ENCODE measurements at regions not wholly inside any gene's neighbourhood (a gene's known extent, or its start where the extent isn't known, plus 50 kb on each side); places are given as distances from the start of the nearest gene placed in this dataset.

DNA sequence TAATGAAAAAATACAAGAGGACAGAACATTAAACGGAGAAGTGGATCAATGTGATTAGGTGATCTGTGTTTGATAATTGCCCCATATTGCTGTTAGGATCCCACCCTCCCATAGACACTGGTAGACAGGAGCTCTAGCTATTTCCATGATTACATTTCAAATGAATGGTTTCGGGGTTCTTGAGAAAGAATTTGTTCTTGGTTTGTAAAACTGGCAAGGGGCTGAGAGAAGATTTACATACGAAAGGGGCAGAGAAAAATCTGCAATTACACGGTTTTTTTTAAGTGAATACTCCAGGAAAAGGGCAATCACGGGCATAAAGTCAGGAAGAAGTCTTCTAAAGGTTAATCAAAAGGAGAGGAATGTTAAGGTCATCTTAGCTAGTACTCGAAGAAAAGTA is 2125.7 kb upstream of the PCDH20 start:
- ChIA-PET CTCF (no interaction called here), POLR2A (interaction anchor here (0.6 kb wide), 1 partner anchor 401 kb away, joined by 3 read pairs; no protein-coding TSS in a partner anchor)
- Histone ChIP-seq H3K9me3 (ENCODE audit: control insufficient read depth, insufficient read depth, low read length) (no peaks in the 10 kb centered on the region), H3K27ac (ENCODE audit: low read depth, low read length) (no peak overlapping the region), H3K4me3 (ENCODE audit: low read depth, low read length) (no peak overlapping the region), H3K27me3 (ENCODE audit: control insufficient read depth, insufficient read depth, low read length) (no peaks in the 10 kb centered on the region)
- DNase-seq (ENCODE audit: low read depth, low spot score), result no peak
- no peak for TF ChIP-seq CTCF (IDR thresholded peaks at IDR 0.05; ENCODE audit: low read depth, low read length)

DNA sequence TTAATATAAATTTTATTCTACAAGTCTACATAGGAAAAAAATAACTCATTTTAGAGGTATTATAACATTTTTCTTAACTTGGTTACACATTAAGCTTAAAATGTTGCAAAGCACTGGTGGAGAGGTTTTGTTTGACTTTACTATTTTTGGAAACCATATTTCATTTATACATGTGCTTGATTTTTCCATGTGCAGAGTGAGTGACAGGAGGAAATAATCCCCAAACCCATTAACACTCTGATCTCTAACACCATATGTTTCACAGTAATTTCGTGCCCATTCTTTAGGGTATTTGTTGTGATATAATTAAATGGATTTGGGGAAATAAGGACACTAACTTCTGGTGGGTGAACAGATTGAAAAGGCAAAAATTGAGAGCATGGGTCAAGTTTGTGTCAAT is 2124.4 kb upstream of the PCDH20 start:
- Histone ChIP-seq H3K27ac (ENCODE audit: low read depth, low read length) (no peak overlapping the region), H3K9me3 (ENCODE audit: control insufficient read depth, insufficient read depth, low read length) (no peaks in the 10 kb centered on the region), H3K4me3 (ENCODE audit: low read depth, low read length) (no peak overlapping the region), H3K27me3 (ENCODE audit: control insufficient read depth, insufficient read depth, low read length) (no peaks in the 10 kb centered on the region)
- ChIA-PET CTCF (no interaction called here), POLR2A (no interaction called here)
- no peak for DNase-seq (ENCODE audit: low read depth, low spot score)
- no peak for TF ChIP-seq CTCF (IDR thresholded peaks at IDR 0.05; ENCODE audit: low read depth, low read length)

DNA sequence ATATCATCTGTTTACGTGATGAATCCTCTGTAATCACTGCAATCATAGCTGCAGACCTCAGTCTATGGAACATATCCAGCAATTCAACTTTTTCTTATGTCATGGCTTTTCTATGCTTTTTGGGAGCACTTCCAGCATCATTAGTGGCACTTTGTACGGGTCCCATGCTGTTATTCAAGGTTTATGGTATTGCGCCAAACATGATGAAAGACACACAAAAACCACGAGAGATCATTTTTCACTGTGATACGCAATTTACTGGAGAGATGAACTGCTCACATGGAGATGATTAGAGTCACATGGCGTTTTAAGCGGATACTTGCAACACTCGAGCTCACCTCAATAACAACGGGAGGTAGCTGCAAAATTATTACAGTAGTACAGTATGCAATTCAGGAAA is 2101.7 kb upstream of the PCDH20 start:
- peak; percentile 34 for DNase-seq (ENCODE audit: low read depth, low spot score)
- no peaks in the 10 kb centered on the region for H3K9me3 ChIP-seq (ENCODE audit: control insufficient read depth, insufficient read depth, low read length)
- no peak for TF ChIP-seq CTCF (IDR thresholded peaks at IDR 0.05; ENCODE audit: low read depth, low read length)
- POLR2A ChIA-PET, result no interaction called here
- CTCF ChIA-PET, result no interaction called here
- no peaks in the 10 kb centered on the region for H3K27me3 ChIP-seq (ENCODE audit: control insufficient read depth, insufficient read depth, low read length)
- no peak overlapping the region for H3K4me3 ChIP-seq (ENCODE audit: low read depth, low read length)
- no peak overlapping the region for H3K27ac ChIP-seq (ENCODE audit: low read depth, low read length)

- Histone ChIP-seq H3K27ac (ENCODE audit: low read depth, low read length) (no peak overlapping the region), H3K27me3 (ENCODE audit: control insufficient read depth, insufficient read depth, low read length) (no peaks in the 10 kb centered on the region), H3K4me3 (ENCODE audit: low read depth, low read length) (no peak overlapping the region), H3K9me3 (ENCODE audit: control insufficient read depth, insufficient read depth, low read length) (no peaks in the 10 kb centered on the region; the same call in 1 of the 2 replicates)
- no peak for TF ChIP-seq CTCF (IDR thresholded peaks at IDR 0.05; ENCODE audit: low read depth, low read length)
- CTCF ChIA-PET, result no interaction called here
- no peak for DNase-seq (ENCODE audit: low read depth, low spot score)
- POLR2A ChIA-PET, result no interaction called here
These were observed 2100.5 kb upstream of the PCDH20 start for GRCh38 chr13:63516124-63516523.

DNA sequence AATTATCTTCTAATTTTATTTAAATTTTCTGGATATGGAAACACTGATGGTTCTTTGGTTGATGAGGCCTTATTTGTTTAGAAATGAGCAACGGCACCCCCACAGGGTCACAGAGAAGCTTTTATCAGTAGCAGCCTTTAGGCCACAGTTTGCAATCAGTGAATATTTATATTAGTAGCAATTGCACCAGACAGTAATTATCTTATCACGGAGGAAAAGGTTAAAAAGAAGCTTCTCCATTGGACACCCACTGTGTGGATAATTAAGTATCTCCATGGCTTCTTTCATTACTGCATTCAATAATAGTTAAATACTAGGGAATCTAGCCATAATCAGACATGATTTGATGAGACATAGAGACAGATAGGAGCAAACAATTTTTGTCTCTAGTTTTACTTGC is 2099.2 kb upstream of the PCDH20 start:
- POLR2A ChIA-PET, result no interaction called here
- Histone ChIP-seq H3K9me3 (ENCODE audit: control insufficient read depth, insufficient read depth, low read length) (no peaks in the 10 kb centered on the region; the same call in 1 of the 2 replicates), H3K27ac (ENCODE audit: low read depth, low read length) (no peak overlapping the region), H3K4me3 (ENCODE audit: low read depth, low read length) (no peak overlapping the region), H3K27me3 (ENCODE audit: control insufficient read depth, insufficient read depth, low read length) (no peaks in the 10 kb centered on the region)
- CTCF ChIA-PET, result no interaction called here
- no peak for TF ChIP-seq CTCF (IDR thresholded peaks at IDR 0.05; ENCODE audit: low read depth, low read length)
- no peak for DNase-seq (ENCODE audit: low read depth, low spot score)

Measured in AG04450 (cell line).